CD14-positive monocyte (primary cell): ENCODE measurements at regions not wholly inside any gene's neighbourhood (a gene's known extent, or its start where the extent isn't known, plus 50 kb on each side); places are given as distances from the start of the nearest gene placed in this dataset.

Source experiments
- DNase-seq, 3 donors: peaks; one replicate each; pipeline ENCODE4 v3.0.0-alpha.2; 2011 to 2022
- H2AFZ ChIP-seq: 2 replicates; pipeline ENCODE4 v1.6.0; 2012; ENCODE audit warnings: mild to moderate bottlenecking, low read depth, low read length, inconsistent platforms; ENCODE audit not compliant: insufficient read depth, poor library complexity, severe bottlenecking
- H3K27ac ChIP-seq, 2 donors: 1 replicate in 1 of 2; 2 replicates in 1 of 2; pipeline ENCODE4 v1.5.1; 2012 to 2013; ENCODE audit warnings: low read length in 2 of 2, control low read depth in 1 of 2, inconsistent platforms in 1 of 2, low read depth in 1 of 2, mild to moderate bottlenecking in 1 of 2
- H3K27me3 ChIP-seq, 2 donors: one replicate each; pipeline versions ENCODE4 v1.6.0 to v1.6.1; 2011 to 2013; ENCODE audit warnings: low read length in 2 of 2; ENCODE audit not compliant: control insufficient read depth in 2 of 2, insufficient read depth in 2 of 2
- H3K36me3 ChIP-seq, 2 donors: replicated peaks in 1 of 2; 1 replicate in 1 of 2; 2 replicates in 1 of 2; pipeline versions ENCODE4 v1.5.1 to v1.6.1; 2012 to 2013; ENCODE audit warnings: low read length in 2 of 2, control low read depth in 1 of 2, inconsistent platforms in 1 of 2, mild to moderate bottlenecking in 1 of 2; ENCODE audit not compliant: insufficient read depth in 2 of 2, control insufficient read depth in 1 of 2
- H3K4me1 ChIP-seq, 2 donors: 1 replicate in 1 of 2; 2 replicates in 1 of 2; pipeline versions ENCODE4 v1.5.1 to v1.6.1; 2012 to 2013; ENCODE audit warnings: low read length in 2 of 2, control low read depth in 1 of 2, inconsistent platforms in 1 of 2, mild to moderate bottlenecking in 1 of 2, moderate library complexity in 1 of 2; ENCODE audit not compliant: insufficient read depth in 2 of 2, control insufficient read depth in 1 of 2
- H3K4me2 ChIP-seq: replicated peaks from 2 replicates; pipeline ENCODE3; 2012; ENCODE audit warnings: low read length, moderate library complexity, mild to moderate bottlenecking; ENCODE audit not compliant: poor library complexity, severe bottlenecking; ENCODE audit errors: extremely low read depth
- H3K4me3 ChIP-seq, 3 experiments: fragments of 200-600 bp in 1 of 3; sonication (generic) in 1 of 3; replicated peaks in 1 of 3; 1 replicate in 2 of 3; 2 replicates in 1 of 3; pipeline ENCODE4 v1.5.1; 2011 to 2013; ENCODE audit warnings: low read length in 3 of 3, mild to moderate bottlenecking in 3 of 3, control low read depth in 2 of 3, low read depth in 2 of 3, inconsistent platforms in 1 of 3, moderate library complexity in 1 of 3
- H3K79me2 ChIP-seq: 2 replicates; pipeline ENCODE4 v1.6.0; 2012; ENCODE audit warnings: mild to moderate bottlenecking, control low read depth, inconsistent platforms, low read length, moderate library complexity; ENCODE audit not compliant: insufficient read depth
- H3K9ac ChIP-seq: 2 replicates; pipeline ENCODE4 v1.6.0; 2017; ENCODE audit warnings: low read length, mild to moderate bottlenecking; ENCODE audit not compliant: insufficient read depth, poor library complexity, severe bottlenecking
- H3K9me3 ChIP-seq, 2 donors: replicated peaks in 1 of 2; 1 replicate in 1 of 2; 2 replicates in 1 of 2; pipeline versions ENCODE4 v1.5.1 to v1.6.1; 2012 to 2013; ENCODE audit warnings: low read length in 2 of 2, control low read depth in 1 of 2; ENCODE audit not compliant: control insufficient read depth in 1 of 2, insufficient read depth in 1 of 2
- H4K20me1 ChIP-seq: 2 replicates; pipeline ENCODE4 v1.6.0; 2012; ENCODE audit warnings: mild to moderate bottlenecking, low read length, control low read depth, moderate library complexity; ENCODE audit not compliant: insufficient read depth
- H3K27ac Mint-ChIP-seq, 7 donors: one replicate each; pipeline ENCODE4 v1.8.0; 2020; ENCODE audit warnings: mild to moderate bottlenecking in 7 of 7, mixed read lengths in 7 of 7, moderate library complexity in 6 of 7, inconsistent platforms in 2 of 7
- H3K27me3 Mint-ChIP-seq, 3 donors: one replicate each; pipeline ENCODE4 v1.8.0; 2021 to 2022; ENCODE audit warnings: low read depth in 3 of 3, mild to moderate bottlenecking in 3 of 3, mixed read lengths in 3 of 3, moderate library complexity in 3 of 3, inconsistent platforms in 1 of 3
- H3K36me3 Mint-ChIP-seq, 2 donors: one replicate each; pipeline ENCODE4 v1.8.0; 2020; ENCODE audit warnings: mixed read lengths in 2 of 2, inconsistent platforms in 1 of 2, mild to moderate bottlenecking in 1 of 2
- H3K4me1 Mint-ChIP-seq: one replicate; pipeline ENCODE4 v1.8.0; 2020; ENCODE audit warnings: mild to moderate bottlenecking, mixed read lengths
- H3K4me3 Mint-ChIP-seq, 2 donors: one replicate each; pipeline ENCODE4 v1.8.0; 2020; ENCODE audit warnings: mild to moderate bottlenecking in 2 of 2, mixed read lengths in 2 of 2, moderate library complexity in 1 of 2
- H3K9me3 Mint-ChIP-seq, 7 donors: one replicate each; pipeline ENCODE4 v1.8.0; 2020 to 2022; ENCODE audit warnings: mixed read lengths in 7 of 7, mild to moderate bottlenecking in 6 of 7, moderate library complexity in 6 of 7, inconsistent platforms in 2 of 7
- WGBS: methylation state at CpG from one replicate; pipeline ENCODE4 v1.1.5; 2013; ENCODE audit warnings: missing lambda C conversion rate; ENCODE audit not compliant: insufficient coverage; 5-methylcytosine and 5-hydroxymethylcytosine counted together
- intact Hi-C, 2 donors: fragments of 100-400 bp; cut with micrococcal nuclease; formaldehyde crosslinking; loops; one replicate each; pipeline versions ENCODE4 v1.15.0 to v1.15.1; 2023
- TF ChIP-seq, protein P1 (sequence below): fragments of 200-600 bp; IDR thresholded peaks from one replicate; pipeline ENCODE4 v1.8.0; 2022; ENCODE audit warnings: antibody characterized with exemption, mild to moderate bottlenecking

DNA sequence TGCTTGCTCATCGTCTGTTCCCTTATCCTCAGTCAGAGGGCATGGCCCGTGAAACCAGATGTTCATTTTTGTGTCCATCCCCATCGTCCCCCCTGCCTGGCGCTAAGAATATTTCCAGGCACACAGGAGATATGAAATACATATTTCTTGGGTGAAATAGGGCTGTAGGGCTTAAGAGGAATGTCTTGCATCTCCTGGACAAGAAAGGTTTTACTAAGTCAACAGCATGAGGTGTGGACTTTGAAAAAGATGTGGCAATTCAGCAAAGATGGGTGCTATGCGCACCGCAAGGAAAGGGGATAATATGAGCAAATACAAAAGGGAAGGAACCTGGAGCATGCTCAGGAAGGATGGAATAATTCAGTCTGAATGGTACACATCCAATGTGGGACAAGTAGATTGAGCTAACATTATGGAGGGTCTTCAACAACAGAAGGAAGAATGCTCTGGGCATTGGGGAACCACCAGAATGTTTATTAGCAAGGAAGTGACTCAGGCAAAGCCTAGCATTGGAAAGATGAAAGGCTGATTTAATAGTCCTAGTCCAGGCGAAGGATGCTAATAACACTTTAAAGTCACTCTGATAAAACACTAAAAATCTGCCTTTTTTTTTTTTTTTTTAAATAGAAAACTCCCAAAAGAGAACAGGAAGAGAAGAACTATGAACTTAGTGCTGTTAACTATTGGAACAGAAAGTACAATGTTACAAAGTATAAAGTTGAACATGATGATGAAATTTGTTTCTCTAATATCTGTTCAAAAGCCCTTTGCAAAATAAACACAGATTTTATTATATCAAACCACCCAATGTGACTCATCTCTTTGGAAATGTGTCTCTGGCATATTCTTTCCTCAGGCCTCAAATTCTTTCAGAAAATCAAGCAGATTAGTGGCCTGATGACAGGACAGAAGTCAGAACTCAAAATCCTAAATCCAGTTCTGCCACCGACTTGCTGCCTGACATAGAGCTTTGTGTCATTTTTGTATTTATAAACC, 449.5 kb downstream of the BCAT1 start:
- Histone ChIP-seq H4K20me1 (no peaks in the 10 kb centered on the region), H2AFZ (no peak overlapping the region), H3K4me2 (no peak overlapping the region), H3K36me3 (no peaks in the 10 kb centered on the region), H3K4me3 (no peak overlapping the region), H3K27me3 (no peaks in the 10 kb centered on the region), H3K27ac (no peak overlapping the region), H3K4me1 (no peaks in the 10 kb centered on the region), H3K9me3 (no peaks in the 10 kb centered on the region), H3K9ac (no peak overlapping the region), H3K79me2 (no peaks in the 10 kb centered on the region)
- no peaks in the 10 kb centered on the region for H3K4me1 Mint-ChIP-seq
- peaks cover 0 to 2% (median 1%) of the 10 kb centered on the region in 3 donors for H3K27me3 Mint-ChIP-seq
- WGBS: 92% methylated on average over 3 of the region's 8 CpGs
- no peak overlapping the region for H3K27ac Mint-ChIP-seq
- TF ChIP-seq, protein P1, sequence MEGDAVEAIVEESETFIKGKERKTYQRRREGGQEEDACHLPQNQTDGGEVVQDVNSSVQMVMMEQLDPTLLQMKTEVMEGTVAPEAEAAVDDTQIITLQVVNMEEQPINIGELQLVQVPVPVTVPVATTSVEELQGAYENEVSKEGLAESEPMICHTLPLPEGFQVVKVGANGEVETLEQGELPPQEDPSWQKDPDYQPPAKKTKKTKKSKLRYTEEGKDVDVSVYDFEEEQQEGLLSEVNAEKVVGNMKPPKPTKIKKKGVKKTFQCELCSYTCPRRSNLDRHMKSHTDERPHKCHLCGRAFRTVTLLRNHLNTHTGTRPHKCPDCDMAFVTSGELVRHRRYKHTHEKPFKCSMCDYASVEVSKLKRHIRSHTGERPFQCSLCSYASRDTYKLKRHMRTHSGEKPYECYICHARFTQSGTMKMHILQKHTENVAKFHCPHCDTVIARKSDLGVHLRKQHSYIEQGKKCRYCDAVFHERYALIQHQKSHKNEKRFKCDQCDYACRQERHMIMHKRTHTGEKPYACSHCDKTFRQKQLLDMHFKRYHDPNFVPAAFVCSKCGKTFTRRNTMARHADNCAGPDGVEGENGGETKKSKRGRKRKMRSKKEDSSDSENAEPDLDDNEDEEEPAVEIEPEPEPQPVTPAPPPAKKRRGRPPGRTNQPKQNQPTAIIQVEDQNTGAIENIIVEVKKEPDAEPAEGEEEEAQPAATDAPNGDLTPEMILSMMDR: no peak
- intact Hi-C loops: no loop called here
- H3K4me3 Mint-ChIP-seq: no peak overlapping the region
- no peak for DNase-seq
- no peaks in the 10 kb centered on the region for H3K36me3 Mint-ChIP-seq
- peaks cover 0 to 2% (median 0%) of the 10 kb centered on the region in 7 donors for H3K9me3 Mint-ChIP-seq

DNA sequence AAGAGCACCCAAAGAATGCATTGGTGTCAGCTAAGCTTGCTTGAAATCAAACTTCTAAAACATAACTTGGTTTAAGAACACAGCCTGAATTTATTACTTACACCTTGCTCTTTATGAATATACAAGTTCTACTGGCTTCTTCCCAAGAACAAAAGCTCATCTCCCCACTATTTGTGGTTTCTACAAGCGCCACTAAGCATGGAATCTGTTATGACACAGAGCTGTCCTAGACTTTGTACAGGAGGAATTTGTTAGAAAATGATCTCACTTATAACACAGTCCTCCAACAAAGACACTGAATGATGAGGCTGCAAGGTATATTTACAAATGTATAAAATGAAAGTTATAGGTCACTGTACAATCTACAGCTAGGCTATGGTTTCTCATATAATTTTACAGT, 452.1 kb downstream of the BCAT1 start:
- H3K36me3 Mint-ChIP-seq: no peaks in the 10 kb centered on the region
- H3K4me3 Mint-ChIP-seq: no peak overlapping the region
- Histone ChIP-seq H3K4me1 (no peaks in the 10 kb centered on the region), H3K27ac (no peak overlapping the region), H3K9me3 (no peaks in the 10 kb centered on the region), H2AFZ (no peak overlapping the region), H3K4me3 (no peak overlapping the region), H3K27me3 (no peaks in the 10 kb centered on the region), H3K36me3 (no peaks in the 10 kb centered on the region), H4K20me1 (no peaks in the 10 kb centered on the region), H3K79me2 (no peaks in the 10 kb centered on the region), H3K9ac (no peak overlapping the region), H3K4me2 (no peak overlapping the region)
- no CpG with 5 or more reads among the region's 1 CpG for WGBS
- DNase-seq: no peak
- H3K9me3 Mint-ChIP-seq: peaks cover 0 to 2% (median 0%) of the 10 kb centered on the region in 7 donors
- TF ChIP-seq, protein P1: no peak
- H3K27me3 Mint-ChIP-seq: peaks cover 0 to 2% (median 1%) of the 10 kb centered on the region in 3 donors
- no peak overlapping the region for H3K27ac Mint-ChIP-seq
- intact Hi-C loops: no loop called here
- H3K4me1 Mint-ChIP-seq: peaks cover 4% of the 10 kb centered on the region
